ENCODE measurements at regions not wholly inside any gene's neighbourhood (a gene's known extent, or its start where the extent isn't known, plus 50 kb on each side); places are given as distances from the start of the nearest gene placed in this dataset.

DNA sequence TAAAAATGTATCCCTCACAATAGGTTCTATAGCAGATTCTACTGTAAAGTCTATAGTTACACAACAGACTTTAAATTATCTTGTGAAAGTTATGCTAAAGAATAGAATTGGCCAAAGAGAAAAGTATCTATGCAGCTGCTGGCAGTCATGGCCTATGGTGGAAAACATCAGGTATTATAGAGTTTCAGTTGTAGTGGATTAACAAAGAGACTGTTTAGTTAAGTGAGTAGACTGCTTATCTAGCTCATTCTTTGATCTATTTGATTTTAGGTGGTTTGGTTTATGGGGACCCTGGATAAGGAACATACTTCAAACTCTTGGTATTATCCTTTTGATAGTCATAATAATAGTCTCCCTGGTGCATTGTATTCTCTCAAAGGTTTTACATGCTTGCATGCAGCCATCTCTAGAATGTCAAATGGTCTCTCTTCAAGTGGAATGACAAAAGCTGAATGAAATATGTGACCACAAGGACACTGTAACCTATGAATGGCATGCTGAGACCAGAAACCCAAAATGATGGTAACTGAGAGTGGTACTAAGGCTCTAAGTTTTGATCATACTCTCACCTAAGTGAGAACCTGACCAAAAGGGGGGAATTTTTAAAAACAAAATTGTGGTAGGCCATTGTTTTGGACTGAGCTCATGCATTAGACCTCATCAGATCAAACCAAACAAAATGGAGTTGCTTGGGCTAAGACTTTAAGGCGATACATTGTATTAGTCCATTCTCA lies 54.9 kb upstream of the NAMPT start:
- TF ChIP-seq, protein P1, sequence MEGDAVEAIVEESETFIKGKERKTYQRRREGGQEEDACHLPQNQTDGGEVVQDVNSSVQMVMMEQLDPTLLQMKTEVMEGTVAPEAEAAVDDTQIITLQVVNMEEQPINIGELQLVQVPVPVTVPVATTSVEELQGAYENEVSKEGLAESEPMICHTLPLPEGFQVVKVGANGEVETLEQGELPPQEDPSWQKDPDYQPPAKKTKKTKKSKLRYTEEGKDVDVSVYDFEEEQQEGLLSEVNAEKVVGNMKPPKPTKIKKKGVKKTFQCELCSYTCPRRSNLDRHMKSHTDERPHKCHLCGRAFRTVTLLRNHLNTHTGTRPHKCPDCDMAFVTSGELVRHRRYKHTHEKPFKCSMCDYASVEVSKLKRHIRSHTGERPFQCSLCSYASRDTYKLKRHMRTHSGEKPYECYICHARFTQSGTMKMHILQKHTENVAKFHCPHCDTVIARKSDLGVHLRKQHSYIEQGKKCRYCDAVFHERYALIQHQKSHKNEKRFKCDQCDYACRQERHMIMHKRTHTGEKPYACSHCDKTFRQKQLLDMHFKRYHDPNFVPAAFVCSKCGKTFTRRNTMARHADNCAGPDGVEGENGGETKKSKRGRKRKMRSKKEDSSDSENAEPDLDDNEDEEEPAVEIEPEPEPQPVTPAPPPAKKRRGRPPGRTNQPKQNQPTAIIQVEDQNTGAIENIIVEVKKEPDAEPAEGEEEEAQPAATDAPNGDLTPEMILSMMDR (IDR thresholded peaks at IDR 0.05; ENCODE audit: extremely low read depth, insufficient read depth, missing control alignments): no peak
- DNase-seq (ENCODE audit: low spot score): no peak
- in situ Hi-C loops (cut with MboI; ENCODE audit: low pct_unique_long_range_greater_than_20kb, low sequenced_read_pairs, unreplicated experiment): no loop called here

DNA sequence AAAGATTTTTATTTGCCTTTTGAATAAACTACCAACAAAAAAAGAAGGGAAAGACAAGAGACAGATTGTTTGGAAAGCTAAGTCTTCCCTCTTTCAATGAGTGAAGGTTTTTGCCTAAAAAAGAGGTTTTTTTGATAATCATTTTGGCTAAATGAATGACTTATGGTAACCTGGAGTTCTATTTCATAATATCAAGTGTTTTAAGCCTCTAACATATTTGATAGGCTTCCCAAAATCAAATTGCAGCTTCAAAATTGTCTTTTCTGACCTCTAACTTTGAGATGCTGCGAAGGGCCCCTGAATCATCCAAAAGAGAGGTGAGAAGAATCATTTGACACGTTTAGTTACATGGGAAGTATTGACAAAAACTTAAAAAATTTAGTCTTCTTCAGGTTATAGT lies 53.0 kb upstream of the NAMPT start:
- no peak for DNase-seq (ENCODE audit: low spot score)
- TF ChIP-seq, protein P1 (IDR thresholded peaks at IDR 0.05; ENCODE audit: extremely low read depth, insufficient read depth, missing control alignments): no peak
- in situ Hi-C loops (cut with MboI; ENCODE audit: low pct_unique_long_range_greater_than_20kb, low sequenced_read_pairs, unreplicated experiment): no loop called here

DNA sequence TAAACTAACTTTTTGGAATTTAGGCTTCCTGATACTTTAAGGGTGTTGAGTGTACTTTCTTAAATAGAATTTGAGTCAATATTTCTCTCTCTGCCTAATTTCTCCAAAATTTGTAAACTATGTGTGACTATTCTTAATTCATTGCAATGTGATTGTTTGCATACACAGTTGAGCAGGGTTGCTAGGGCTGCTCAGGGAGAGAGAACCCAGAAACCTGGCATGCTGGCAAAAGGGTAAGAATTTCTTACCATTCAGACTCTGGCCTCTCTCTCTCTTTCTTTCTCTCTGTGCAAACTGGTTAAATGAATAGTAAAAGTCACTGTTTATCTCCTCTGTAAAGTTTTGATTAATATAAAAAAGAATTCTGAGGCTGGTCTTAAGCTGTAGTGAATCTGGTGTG lies 51.0 kb upstream of the NAMPT start:
- no peak for DNase-seq (ENCODE audit: low spot score)
- TF ChIP-seq, protein P1 (IDR thresholded peaks at IDR 0.05; ENCODE audit: extremely low read depth, insufficient read depth, missing control alignments): no peak
- in situ Hi-C loops (cut with MboI; ENCODE audit: low pct_unique_long_range_greater_than_20kb, low sequenced_read_pairs, unreplicated experiment): no loop called here
